IMR-90 (cell line): ENCODE measurements at regions not wholly inside any gene's neighbourhood (a gene's known extent, or its start where the extent isn't known, plus 50 kb on each side); places are given as distances from the start of the nearest gene placed in this dataset.

Experiments
- ATAC-seq: fragments of 200-7000 bp; cut with Tn5 transposase; 2 replicates; pipeline ENCODE4 v1.9.1; 2020; ENCODE audit warnings: low read depth, mild to moderate bottlenecking, moderate library complexity
- BruUV-seq: library from RNA; stranded (reverse); fragments of 400-500 nt; replicated peaks from 2 replicates; lab custom pipeline; 2021; lab: Mats Ljungman, UMichigan
- CTCF ChIA-PET: fragments of 300-600 bp; formaldehyde crosslinking; extraction: SDS; loops from one replicate; lab custom pipeline; 2021; ENCODE audit warnings: antibody characterized with exemption; lab: Yijun Ruan, JAX
- POLR2A ChIA-PET: fragments of 300-600 bp; sonication (Branson Sonifier 250); formaldehyde crosslinking; loops from one replicate; lab custom pipeline; 2022; ENCODE audit warnings: antibody characterized with exemption; ENCODE audit not compliant: unreplicated experiment; lab: Charles Lee
- DNase-seq: peaks from one replicate; pipeline ENCODE4 v3.0.0; 2013
- H2AFZ ChIP-seq: replicated peaks from 2 replicates; pipeline ENCODE3; 2013; ENCODE audit warnings: low read length, mild to moderate bottlenecking; ENCODE audit not compliant: poor library complexity
- H2AK5ac ChIP-seq: 2 replicates; pipeline ENCODE4 v1.6.1; 2013; ENCODE audit warnings: low read depth, low read length, inconsistent platforms
- H2AK9ac ChIP-seq: replicated peaks from 2 replicates; pipeline ENCODE3; 2013; ENCODE audit warnings: mild to moderate bottlenecking, low read depth, low read length, moderate library complexity; ENCODE audit not compliant: poor library complexity
- H2BK120ac ChIP-seq: 2 replicates; pipeline ENCODE4 v1.6.1; 2013; ENCODE audit warnings: low read depth, low read length, inconsistent platforms
- H2BK15ac ChIP-seq: 3 replicates; pipeline ENCODE4 v1.6.1; 2013; ENCODE audit warnings: low read depth, low read length, inconsistent platforms
- H2BK20ac ChIP-seq: 2 replicates; pipeline ENCODE4 v1.6.1; 2013; ENCODE audit warnings: low read depth, mild to moderate bottlenecking, inconsistent platforms, low read length, moderate library complexity
- H2BK5ac ChIP-seq: 2 replicates; pipeline ENCODE4 v1.6.1; 2013; ENCODE audit warnings: mild to moderate bottlenecking, low read depth, low read length, inconsistent platforms; ENCODE audit not compliant: poor library complexity, severe bottlenecking
- H3K14ac ChIP-seq: replicated peaks from 2 replicates; pipeline ENCODE4 v1.6.1; 2013; ENCODE audit warnings: low read depth, low read length, inconsistent platforms
- H3K18ac ChIP-seq: 2 replicates; pipeline ENCODE4 v1.6.1; 2013; ENCODE audit warnings: low read depth, low read length, control low read depth
- H3K23ac ChIP-seq: 2 replicates; pipeline ENCODE4 v1.6.1; 2013; ENCODE audit warnings: low read depth, low read length, inconsistent platforms
- H3K27ac ChIP-seq: 2 replicates; pipeline ENCODE4 v1.5.1; 2013; ENCODE audit warnings: mild to moderate bottlenecking, control low read depth, low read length; ENCODE audit not compliant: insufficient read depth
- H3K27me3 ChIP-seq: 2 replicates; pipeline ENCODE4 v1.6.1; 2013; ENCODE audit warnings: low read length; ENCODE audit not compliant: control insufficient read depth, insufficient read depth
- H3K36me3 ChIP-seq: 2 replicates; pipeline ENCODE4 v1.6.1; 2013; ENCODE audit warnings: low read length, mixed read lengths; ENCODE audit not compliant: control insufficient read depth, insufficient read depth
- H3K4ac ChIP-seq: 2 replicates; pipeline ENCODE4 v1.6.1; 2013; ENCODE audit warnings: low read depth, low read length, inconsistent platforms
- H3K4me1 ChIP-seq: 2 replicates; pipeline ENCODE4 v1.6.1; 2013; ENCODE audit warnings: low read length, mixed read lengths; ENCODE audit not compliant: control insufficient read depth, insufficient read depth
- H3K4me2 ChIP-seq: 2 replicates; pipeline ENCODE4 v1.6.1; 2013; ENCODE audit warnings: low read depth, mild to moderate bottlenecking, control low read depth, low read length, moderate library complexity
- H3K4me3 ChIP-seq: 2 replicates; pipeline ENCODE4 v1.5.1; 2013; ENCODE audit warnings: low read depth, mild to moderate bottlenecking, control low read depth, low read length, moderate library complexity; ENCODE audit not compliant: insufficient read depth
- H3K56ac ChIP-seq: 2 replicates; pipeline ENCODE4 v1.6.1; 2013; ENCODE audit warnings: low read length, inconsistent platforms; ENCODE audit not compliant: insufficient read depth; ENCODE audit errors: extremely low read depth
- H3K79me1 ChIP-seq, 2 experiments: 2 replicates each; pipeline ENCODE4 v1.6.1; 2013; ENCODE audit warnings: low read length in 2 of 2, inconsistent platforms in 1 of 2, low read depth in 1 of 2
- H3K9ac ChIP-seq: 2 replicates; pipeline ENCODE4 v1.6.1; 2013; ENCODE audit warnings: low read depth, low read length, control low read depth
- H3K9me1 ChIP-seq: 2 replicates; pipeline ENCODE4 v1.6.1; 2013; ENCODE audit warnings: low read length, inconsistent platforms; ENCODE audit not compliant: insufficient read depth
- H3K9me3 ChIP-seq: 2 replicates; pipeline ENCODE4 v1.6.1; 2013; ENCODE audit warnings: low read length; ENCODE audit not compliant: control insufficient read depth, insufficient read depth
- H4K20me1 ChIP-seq: 2 replicates; pipeline ENCODE4 v1.6.1; 2013; ENCODE audit warnings: low read length, inconsistent platforms; ENCODE audit not compliant: insufficient read depth
- H4K5ac ChIP-seq: 2 replicates; pipeline ENCODE4 v1.6.1; 2013; ENCODE audit warnings: mild to moderate bottlenecking, low read depth, low read length, control low read depth
- H4K8ac ChIP-seq, 2 experiments: 2 replicates each; pipeline ENCODE4 v1.6.1; 2013; ENCODE audit warnings: low read depth in 2 of 2, low read length in 2 of 2, control low read depth in 1 of 2, inconsistent platforms in 1 of 2
- H4K91ac ChIP-seq: 2 replicates; pipeline ENCODE4 v1.6.1; 2013; ENCODE audit warnings: low read depth, low read length, inconsistent platforms; ENCODE audit not compliant: insufficient read depth
- CTCF ChIP-seq: conservative IDR thresholded peaks from 2 replicates; pipeline ENCODE4 v1.5.1; 2012; ENCODE audit warnings: mild to moderate bottlenecking, low read depth, low read length, improper control_type of control experiment
- FOS ChIP-seq: fragments of 150-350 bp; IDR thresholded peaks from 2 replicates; pipeline ENCODE4 v1.6.1; 2016; ENCODE audit warnings: low read depth, low read length
- MAZ ChIP-seq: IDR thresholded peaks from 2 replicates; pipeline ENCODE4 v1.6.1; 2012; ENCODE audit warnings: low read depth, mild to moderate bottlenecking, low read length, improper control_type of control experiment, moderate library complexity, borderline replicate concordance
- MXI1 ChIP-seq: IDR thresholded peaks from 2 replicates; pipeline ENCODE4 v1.6.1; 2012; ENCODE audit warnings: low read depth, mild to moderate bottlenecking, low read length, moderate library complexity, borderline replicate concordance
- NFE2L2 ChIP-seq: fragments of 150-350 bp; IDR thresholded peaks from 2 replicates; pipeline ENCODE4 v1.6.1; 2016; ENCODE audit warnings: low read depth, mild to moderate bottlenecking, low read length
- WGBS, 2 experiments: methylation state at CpG; one replicate each; pipeline versions ENCODE4 v1.1.5 to v1.1.7; 2013; ENCODE audit warnings: missing lambda C conversion rate in 2 of 2; ENCODE audit not compliant: insufficient read length in 1 of 2; ENCODE audit errors: extremely low coverage in 2 of 2; 5-methylcytosine and 5-hydroxymethylcytosine counted together
- dilution Hi-C: fragments of 300-500 bp; cut with HindIII; formaldehyde crosslinking; loops from one replicate; pipeline ENCODE4 v1.14.3; 2018; ENCODE audit warnings: low sequenced_read_pairs; ENCODE audit not compliant: unreplicated experiment
- in situ Hi-C: fragments of 300-500 bp; cut with MboI; formaldehyde crosslinking; loops from 3 replicates; pipeline ENCODE4 v1.14.3; 2019; ENCODE audit warnings: low sequenced_read_pairs, inconsistent platforms, mixed read lengths
- intact Hi-C: fragments of 100-400 bp; cut with micrococcal nuclease; formaldehyde crosslinking; loops from 2 replicates; pipeline ENCODE4 v1.10.0; 2022
- TF ChIP-seq, protein P1 (sequence below): fragments of 150-350 bp; IDR thresholded peaks from 2 replicates; pipeline ENCODE4 v1.6.1; 2016; ENCODE audit warnings: low read depth, mild to moderate bottlenecking, low read length, moderate library complexity, borderline replicate concordance

GRCh38 chr11:134853992-134854991 is 442.2 kb upstream of the B3GAT1 start:
- CTCF ChIA-PET: interaction anchor here (0.9 kb wide), 1 partner anchor 14 kb away, joined by 3 read pairs; no protein-coding TSS in a partner anchor
- no peak overlapping the region for H3K23ac ChIP-seq
- no peak overlapping the region for H4K91ac ChIP-seq
- H2BK120ac ChIP-seq: no peak overlapping the region
- in situ Hi-C loops (no loop called here), intact Hi-C loops (no loop called here), dilution Hi-C loops (no loop called here)
- POLR2A ChIA-PET: no interaction called here
- peaks cover 25% of the 10 kb centered on the region for H3K9me3 ChIP-seq
- no peaks in the 10 kb centered on the region for H3K79me1 ChIP-seq
- no peak overlapping the region for H2AK5ac ChIP-seq
- no peak overlapping the region for H4K8ac ChIP-seq
- H3K4me2 ChIP-seq: no peak overlapping the region
- no peak overlapping the region for H3K18ac ChIP-seq
- no peak for TF ChIP-seq CTCF
- TF ChIP-seq NFE2L2: no peak
- no peak for TF ChIP-seq FOS
- TF ChIP-seq, protein P1, sequence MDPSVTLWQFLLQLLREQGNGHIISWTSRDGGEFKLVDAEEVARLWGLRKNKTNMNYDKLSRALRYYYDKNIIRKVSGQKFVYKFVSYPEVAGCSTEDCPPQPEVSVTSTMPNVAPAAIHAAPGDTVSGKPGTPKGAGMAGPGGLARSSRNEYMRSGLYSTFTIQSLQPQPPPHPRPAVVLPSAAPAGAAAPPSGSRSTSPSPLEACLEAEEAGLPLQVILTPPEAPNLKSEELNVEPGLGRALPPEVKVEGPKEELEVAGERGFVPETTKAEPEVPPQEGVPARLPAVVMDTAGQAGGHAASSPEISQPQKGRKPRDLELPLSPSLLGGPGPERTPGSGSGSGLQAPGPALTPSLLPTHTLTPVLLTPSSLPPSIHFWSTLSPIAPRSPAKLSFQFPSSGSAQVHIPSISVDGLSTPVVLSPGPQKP: no peak
- TF ChIP-seq MAZ: no peak
- no peak for TF ChIP-seq MXI1
- ATAC-seq: no peak
- no peak overlapping the region for H3K9ac ChIP-seq
- H2BK20ac ChIP-seq: no peak overlapping the region
- H3K27me3 ChIP-seq: no peaks in the 10 kb centered on the region
- no peak overlapping the region for H4K5ac ChIP-seq
- no peak overlapping the region for H2AK9ac ChIP-seq
- no peaks in the 10 kb centered on the region for H3K36me3 ChIP-seq
- no peak overlapping the region for H3K4me3 ChIP-seq
- H3K56ac ChIP-seq: no peak overlapping the region
- H4K20me1 ChIP-seq: no peaks in the 10 kb centered on the region
- no peak overlapping the region for H2AFZ ChIP-seq
- no TSS peak for BruUV-seq
- DNase-seq: no peak
- H2BK15ac ChIP-seq: no peak overlapping the region
- WGBS, 2 experiments: 20% methylated on average over 2 of the region's 12 CpGs; no CpG with 5 or more reads in 1 of the 2 experiments
- no peak overlapping the region for H2BK5ac ChIP-seq
- H3K14ac ChIP-seq: no peak overlapping the region
- no peak overlapping the region for H3K27ac ChIP-seq
- no peaks in the 10 kb centered on the region for H3K4me1 ChIP-seq
- no peak overlapping the region for H3K4ac ChIP-seq
- H3K9me1 ChIP-seq: no peaks in the 10 kb centered on the region
